ENCODE measurements at regions not wholly inside any gene's neighbourhood (a gene's known extent, or its start where the extent isn't known, plus 50 kb on each side); places are given as distances from the start of the nearest gene placed in this dataset.

DNA sequence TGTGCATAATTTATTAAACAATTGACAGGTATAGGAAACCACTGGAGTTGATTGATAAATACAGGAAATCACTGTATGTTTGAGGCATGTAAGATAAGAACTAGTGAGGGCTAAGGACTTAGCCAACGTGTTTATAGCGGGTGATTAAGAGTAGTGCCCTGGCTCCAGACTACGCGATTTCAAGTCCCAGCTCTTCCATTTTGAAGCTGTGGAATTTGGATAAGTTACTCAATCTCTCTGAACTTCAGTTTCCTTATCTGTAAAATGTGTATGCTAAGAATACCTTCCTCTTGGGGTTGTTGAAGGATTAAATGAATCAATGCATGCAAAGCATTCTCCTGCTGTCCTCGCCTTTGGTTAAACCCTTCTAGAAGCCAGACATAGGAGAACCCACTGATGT lies 143.3 kb upstream of the GJB5 start:
- H3K36me3 Mint-ChIP-seq (ENCODE audit: insufficient read depth in 1 of 3, low read depth in 3 of 3): no peaks in the 10 kb centered on the region

More for the DNA sequence above, 143.3 kb upstream of the GJB5 start:
- Mint-ChIP-seq H3K4me3 (no peak overlapping the region), H3K27ac (no peak overlapping the region), H3K9me3 (no peaks in the 10 kb centered on the region), H3K4me1 (peaks cover 18 to 20% of the 10 kb centered on the region in 2 experiments), H3K27me3 (ENCODE audit: low read depth) (peaks cover 12% of the 10 kb centered on the region)
- no peak overlapping the region for H3K56ac ChIP-seq (ENCODE audit: insufficient read length, low read depth, low read length)
- no peak overlapping the region for H3K18ac ChIP-seq (ENCODE audit: insufficient read length, low read depth, low read length)
- no peak overlapping the region for H3K4ac ChIP-seq (ENCODE audit: low read depth, low read length)
- H4K8ac ChIP-seq (replicated peaks; ENCODE audit: insufficient read length, low read depth, low read length): no peak overlapping the region
- H3T11ph ChIP-seq (ENCODE audit: low read length): no peak overlapping the region
- H2BK12ac ChIP-seq (ENCODE audit: insufficient read length, low read depth, low read length): no peak overlapping the region
- no peaks in the 10 kb centered on the region for H3K27me3 ChIP-seq (ENCODE audit: insufficient read depth, low read length)
- no peak overlapping the region for H3K4me2 ChIP-seq (ENCODE audit: insufficient read depth, insufficient read length, low read length)
- no peak overlapping the region for H2BK15ac ChIP-seq (ENCODE audit: low read depth, low read length)
- H2BK5ac ChIP-seq (ENCODE audit: insufficient read length, low read length): no peak overlapping the region
- H3K9me3 ChIP-seq (ENCODE audit: control insufficient read depth, low read depth, low read length): no peaks in the 10 kb centered on the region
- TF ChIP-seq CTCF (conservative IDR thresholded peaks at IDR 0.05): no peak
- H2BK20ac ChIP-seq (ENCODE audit: low read depth, low read length, poor library complexity, severe bottlenecking): no peak overlapping the region
- H3K23ac ChIP-seq (ENCODE audit: insufficient read length, low read depth, low read length): no peak overlapping the region
- no CpG with 5 or more reads among the region's 5 CpGs for WGBS (ENCODE audit: extremely low coverage, insufficient read length, low lambda C conversion rate)
- H3K23me2 ChIP-seq (ENCODE audit: insufficient read length, low read depth, low read length, poor library complexity, severe bottlenecking): no peaks in the 10 kb centered on the region
- H3K9ac ChIP-seq (ENCODE audit: extremely low read depth, insufficient read length, low read length): no peak overlapping the region
- H4K5ac ChIP-seq (ENCODE audit: insufficient read length, low read depth, low read length): no peak overlapping the region
- no peak for DNase-seq
- H2BK120ac ChIP-seq (ENCODE audit: low read depth, low read length, poor library complexity, severe bottlenecking): no peak overlapping the region
- H3K14ac ChIP-seq (ENCODE audit: insufficient read depth, low read length): no peak overlapping the region
- no peaks in the 10 kb centered on the region for H3K79me2 ChIP-seq (ENCODE audit: insufficient read depth, low read length)
- no peak overlapping the region for H2AK5ac ChIP-seq (ENCODE audit: insufficient read length, low read length)
- no peaks in the 10 kb centered on the region for H4K20me1 ChIP-seq (ENCODE audit: control insufficient read depth, insufficient read depth, insufficient read length)
- no peak overlapping the region for H3K27ac ChIP-seq (ENCODE audit: insufficient read length, low read depth, low read length)
- H3K79me1 ChIP-seq (ENCODE audit: insufficient read depth, low read depth, low read length, poor library complexity, severe bottlenecking): no peaks in the 10 kb centered on the region
- no peak overlapping the region for H4K91ac ChIP-seq (ENCODE audit: insufficient read length, low read depth, low read length)
- no peak overlapping the region for H2AFZ ChIP-seq (ENCODE audit: low read length)
- peaks cover 2% of the 10 kb centered on the region; the same call in 1 of the 2 replicates for H3K4me1 ChIP-seq (ENCODE audit: insufficient read depth, low read length)

All from H9 (cell line).